ENCODE measurements at regions not wholly inside any gene's neighbourhood (a gene's known extent, or its start where the extent isn't known, plus 50 kb on each side); places are given as distances from the start of the nearest gene placed in this dataset.

DNA sequence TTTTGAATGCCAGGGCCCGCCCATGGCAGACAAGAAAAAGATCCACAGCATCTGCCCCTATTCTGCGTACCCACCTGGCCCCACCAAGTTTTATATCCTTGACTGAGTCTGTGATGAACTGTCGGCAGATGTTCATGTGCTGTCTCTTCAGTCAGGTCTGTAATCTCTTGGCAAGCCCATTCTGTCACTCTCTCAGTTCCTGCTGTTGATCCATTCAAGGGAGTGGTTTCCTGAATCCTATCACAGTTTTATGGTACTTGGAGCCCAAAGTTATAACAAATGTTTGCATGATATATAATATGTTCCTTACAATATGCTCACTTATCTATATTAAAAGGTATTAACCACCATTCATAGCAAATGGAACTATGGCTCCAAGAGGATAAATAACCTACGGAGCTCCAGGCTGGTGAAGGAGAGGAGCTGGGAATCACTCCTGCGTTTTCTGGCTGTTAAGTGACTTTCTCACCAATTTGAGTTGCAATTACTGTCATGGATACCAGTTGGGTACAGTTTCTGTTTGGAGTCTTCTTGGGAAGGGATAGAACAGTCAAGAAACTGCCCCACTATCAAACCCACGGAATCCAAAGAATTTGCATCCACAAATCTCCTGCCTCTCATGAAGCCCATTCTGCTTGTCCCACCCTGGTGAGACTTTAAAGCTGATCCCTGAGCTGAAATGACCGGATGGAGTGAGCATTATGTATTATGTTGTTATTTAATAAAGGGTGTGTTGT lies 103.4 kb upstream of the SPRY4 start:
- TF ChIP-seq, protein P1, sequence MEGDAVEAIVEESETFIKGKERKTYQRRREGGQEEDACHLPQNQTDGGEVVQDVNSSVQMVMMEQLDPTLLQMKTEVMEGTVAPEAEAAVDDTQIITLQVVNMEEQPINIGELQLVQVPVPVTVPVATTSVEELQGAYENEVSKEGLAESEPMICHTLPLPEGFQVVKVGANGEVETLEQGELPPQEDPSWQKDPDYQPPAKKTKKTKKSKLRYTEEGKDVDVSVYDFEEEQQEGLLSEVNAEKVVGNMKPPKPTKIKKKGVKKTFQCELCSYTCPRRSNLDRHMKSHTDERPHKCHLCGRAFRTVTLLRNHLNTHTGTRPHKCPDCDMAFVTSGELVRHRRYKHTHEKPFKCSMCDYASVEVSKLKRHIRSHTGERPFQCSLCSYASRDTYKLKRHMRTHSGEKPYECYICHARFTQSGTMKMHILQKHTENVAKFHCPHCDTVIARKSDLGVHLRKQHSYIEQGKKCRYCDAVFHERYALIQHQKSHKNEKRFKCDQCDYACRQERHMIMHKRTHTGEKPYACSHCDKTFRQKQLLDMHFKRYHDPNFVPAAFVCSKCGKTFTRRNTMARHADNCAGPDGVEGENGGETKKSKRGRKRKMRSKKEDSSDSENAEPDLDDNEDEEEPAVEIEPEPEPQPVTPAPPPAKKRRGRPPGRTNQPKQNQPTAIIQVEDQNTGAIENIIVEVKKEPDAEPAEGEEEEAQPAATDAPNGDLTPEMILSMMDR (IDR thresholded peaks at IDR 0.05): no peak
- no peak for TF ChIP-seq EZH2 (IDR thresholded peaks at IDR 0.05; ENCODE audit: borderline replicate concordance, insufficient read depth, low read depth, low read length, poor library complexity, severe bottlenecking)
- Mint-ChIP-seq H3K4me3 (no peak overlapping the region), H3K9me3 (ENCODE audit: insufficient read depth) (no peaks in the 10 kb centered on the region), H3K27ac (no peak overlapping the region), H3K27me3 (peaks cover 3% of the 10 kb centered on the region), H3K4me1 (peaks cover 35% of the 10 kb centered on the region)
- peaks cover 0 to 7% (median 0%) of the 10 kb centered on the region in 4 experiments for H3K27me3 ChIP-seq (replicated peaks in 1 of 4; ENCODE audit: control extremely low read depth in 1 of 4, control insufficient read depth in 3 of 4, insufficient read depth in 4 of 4, low read length in 3 of 4)
- peaks cover 0 to 4% (median 2%) of the 10 kb centered on the region in 3 donors for H3K9me3 ChIP-seq (ENCODE audit: control extremely low read depth in 1 of 3, control insufficient read depth in 2 of 3, insufficient read depth in 1 of 3, low read length in 2 of 3)
- no peak overlapping the region for H3K4me2 ChIP-seq (replicated peaks; ENCODE audit: low read depth, low read length, poor library complexity, severe bottlenecking)
- CTCF ChIA-PET: no interaction called here
- no peak overlapping the region for H2AFZ ChIP-seq (ENCODE audit: insufficient read depth, low read depth, low read length, poor library complexity, severe bottlenecking)
- POLR2A ChIA-PET: no interaction called here
- ATAC-seq (ENCODE audit: low read depth): no peak
- H3K9ac ChIP-seq (ENCODE audit: low read length): no peak overlapping the region
- 42% methylated on average over 2 of the region's 7 CpGs for WGBS (ENCODE audit: insufficient coverage)
- H3K79me2 ChIP-seq (ENCODE audit: control insufficient read depth, insufficient read depth, low read length): no peaks in the 10 kb centered on the region
- no peak for DNase-seq
- no peaks in the 10 kb centered on the region for H3K36me3 ChIP-seq (replicated peaks in 1 of 2; ENCODE audit: control extremely low read depth in 1 of 2, control insufficient read depth in 1 of 2, extremely low read depth in 1 of 2, insufficient read depth in 2 of 2, low read length in 1 of 2)
- H4K20me1 ChIP-seq (ENCODE audit: control insufficient read depth, insufficient read depth, low read length, poor library complexity, severe bottlenecking): no peaks in the 10 kb centered on the region
- no peak overlapping the region for H3K27ac ChIP-seq (ENCODE audit: low read length in 2 of 2)
- H3K4me1 ChIP-seq (ENCODE audit: control insufficient read depth in 2 of 2, insufficient read depth in 2 of 2, low read length in 2 of 2): peaks cover 25% of the 10 kb centered on the region in 2 donors
- H3K4me3 ChIP-seq (ENCODE audit: control extremely low read depth in 1 of 5, extremely low read depth in 1 of 5, insufficient read depth in 1 of 5, low read depth in 2 of 5, low read length in 4 of 5): no peak overlapping the region
- intact Hi-C loops (cut with micrococcal nuclease): no loop called here

DNA sequence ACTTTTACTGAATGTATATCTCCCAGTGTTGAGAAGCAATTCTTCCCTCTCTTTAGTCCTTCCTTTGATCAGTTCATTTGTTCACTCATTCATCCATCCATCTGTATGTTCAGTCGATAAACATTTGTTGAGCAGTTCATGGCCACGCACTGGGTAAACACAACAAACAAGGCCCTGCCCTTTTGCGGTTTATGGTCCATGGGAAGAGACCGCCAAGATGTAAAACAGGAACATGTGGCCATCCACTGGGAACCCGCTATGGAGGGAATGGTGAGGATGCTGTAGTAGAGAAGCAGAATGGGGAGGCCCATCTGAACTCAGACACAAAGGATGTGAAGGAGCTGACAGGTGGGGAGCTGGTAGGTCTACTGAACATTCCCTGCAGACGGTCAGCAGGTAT lies 102.7 kb upstream of the SPRY4 start:
- no peak overlapping the region for H3K27ac Mint-ChIP-seq
- intact Hi-C loops (cut with micrococcal nuclease): no loop called here
- H3K4me3 Mint-ChIP-seq: no peak overlapping the region
- Histone ChIP-seq H3K4me3 (ENCODE audit: control extremely low read depth in 1 of 5, extremely low read depth in 1 of 5, insufficient read depth in 1 of 5, low read depth in 2 of 5, low read length in 4 of 5) (no peak overlapping the region), H3K9me3 (ENCODE audit: control extremely low read depth in 1 of 3, control insufficient read depth in 2 of 3, insufficient read depth in 1 of 3, low read length in 2 of 3) (peaks cover 0 to 4% (median 2%) of the 10 kb centered on the region in 3 donors), H3K36me3 (replicated peaks in 1 of 2; ENCODE audit: control extremely low read depth in 1 of 2, control insufficient read depth in 1 of 2, extremely low read depth in 1 of 2, insufficient read depth in 2 of 2, low read length in 1 of 2) (no peaks in the 10 kb centered on the region), H3K27ac (ENCODE audit: low read length in 2 of 2) (no peak overlapping the region), H4K20me1 (ENCODE audit: control insufficient read depth, insufficient read depth, low read length, poor library complexity, severe bottlenecking) (no peaks in the 10 kb centered on the region), H2AFZ (ENCODE audit: insufficient read depth, low read depth, low read length, poor library complexity, severe bottlenecking) (no peak overlapping the region), H3K9ac (ENCODE audit: low read length) (no peak overlapping the region), H3K79me2 (ENCODE audit: control insufficient read depth, insufficient read depth, low read length) (no peaks in the 10 kb centered on the region), H3K4me2 (replicated peaks; ENCODE audit: low read depth, low read length, poor library complexity, severe bottlenecking) (no peak overlapping the region), H3K27me3 (replicated peaks in 1 of 4; ENCODE audit: control extremely low read depth in 1 of 4, control insufficient read depth in 3 of 4, insufficient read depth in 4 of 4, low read length in 3 of 4) (peaks cover 0 to 7% (median 0%) of the 10 kb centered on the region in 4 experiments), H3K4me1 (ENCODE audit: control insufficient read depth in 2 of 2, insufficient read depth in 2 of 2, low read length in 2 of 2) (peaks cover 18 to 20% of the 10 kb centered on the region in 2 donors)
- H3K4me1 Mint-ChIP-seq: peaks cover 33% of the 10 kb centered on the region
- WGBS (ENCODE audit: insufficient coverage): 100% methylated on average over 3 of the region's 6 CpGs
- DNase-seq (no peak), ATAC-seq (ENCODE audit: low read depth) (no peak)
- CTCF ChIA-PET: no interaction called here
- POLR2A ChIA-PET: interaction anchor here (0.6 kb wide), 1 partner anchor 134 kb away, joined by 3 read pairs; no protein-coding TSS in a partner anchor
- no peak for TF ChIP-seq EZH2 (IDR thresholded peaks at IDR 0.05; ENCODE audit: borderline replicate concordance, insufficient read depth, low read depth, low read length, poor library complexity, severe bottlenecking)
- TF ChIP-seq, protein P1 (IDR thresholded peaks at IDR 0.05): no peak
- peaks cover 3% of the 10 kb centered on the region for H3K27me3 Mint-ChIP-seq
- H3K9me3 Mint-ChIP-seq (ENCODE audit: insufficient read depth): no peaks in the 10 kb centered on the region
